Left ventricle myocardium inferior (tissue), 1 donor: ENCODE measurements at regions not wholly inside any gene's neighbourhood (a gene's known extent, or its start where the extent isn't known, plus 50 kb on each side); places are given as distances from the start of the nearest gene placed in this dataset.

Source experiments
- DNase-seq: peaks from one replicate; pipeline ENCODE4 v3.0.0-alpha.2; 2020
- H3K27ac ChIP-seq: fragments of 200-600 bp; replicated peaks from 2 replicates; pipeline ENCODE4 v1.8.0; 2021
- H3K27me3 ChIP-seq: fragments of 200-600 bp; 2 replicates; pipeline ENCODE4 v1.8.0; 2021; ENCODE audit warnings: low read depth
- H3K36me3 ChIP-seq: fragments of 200-600 bp; 2 replicates; pipeline ENCODE4 v1.8.0; 2021
- H3K4me1 ChIP-seq: fragments of 200-600 bp; 2 replicates; pipeline ENCODE4 v1.8.0; 2021
- H3K4me3 ChIP-seq: fragments of 200-600 bp; 2 replicates; pipeline ENCODE4 v1.8.0; 2021; ENCODE audit warnings: mild to moderate bottlenecking, moderate library complexity
- H3K9me3 ChIP-seq: fragments of 200-600 bp; replicated peaks from 2 replicates; pipeline ENCODE4 v1.8.0; 2021
- intact Hi-C: fragments of 100-400 bp; cut with micrococcal nuclease; formaldehyde crosslinking; loops from one replicate; pipeline ENCODE4 v1.11.0; 2022
- TF ChIP-seq, protein P1 (sequence below): fragments of 200-600 bp; IDR thresholded peaks from 2 replicates; pipeline ENCODE4 v1.8.0; 2021; ENCODE audit warnings: antibody characterized with exemption, mild to moderate bottlenecking, borderline replicate concordance
- donor health status: DM: no; HTN: yes; CAD: no; lungs with severe emphysema.

DNA sequence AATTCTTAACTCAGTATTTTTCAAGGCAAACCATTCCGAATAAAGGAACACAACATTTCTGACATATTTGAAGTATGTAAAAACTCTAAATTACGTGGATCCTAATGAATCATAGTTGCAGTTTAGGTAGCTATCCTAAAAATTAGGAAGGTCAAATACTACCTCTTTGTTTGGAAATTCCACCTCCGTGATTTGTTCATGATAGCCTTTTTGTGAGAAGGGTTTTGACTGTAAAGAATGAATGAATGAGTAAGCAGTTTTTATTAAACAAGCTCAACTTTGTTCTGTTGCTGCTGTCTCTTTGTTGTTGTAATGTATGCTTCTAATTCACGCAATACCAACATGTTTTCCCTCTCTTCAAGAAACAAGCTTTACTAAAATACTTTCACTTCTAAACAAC is 840.4 kb downstream of the USP25 start:
- Histone ChIP-seq H3K27me3 (no peaks in the 10 kb centered on the region), H3K4me3 (no peak overlapping the region), H3K9me3 (no peaks in the 10 kb centered on the region), H3K27ac (no peak overlapping the region), H3K4me1 (peaks cover 28% of the 10 kb centered on the region), H3K36me3 (no peaks in the 10 kb centered on the region)
- intact Hi-C loops, result no loop called here
- TF ChIP-seq, protein P1, sequence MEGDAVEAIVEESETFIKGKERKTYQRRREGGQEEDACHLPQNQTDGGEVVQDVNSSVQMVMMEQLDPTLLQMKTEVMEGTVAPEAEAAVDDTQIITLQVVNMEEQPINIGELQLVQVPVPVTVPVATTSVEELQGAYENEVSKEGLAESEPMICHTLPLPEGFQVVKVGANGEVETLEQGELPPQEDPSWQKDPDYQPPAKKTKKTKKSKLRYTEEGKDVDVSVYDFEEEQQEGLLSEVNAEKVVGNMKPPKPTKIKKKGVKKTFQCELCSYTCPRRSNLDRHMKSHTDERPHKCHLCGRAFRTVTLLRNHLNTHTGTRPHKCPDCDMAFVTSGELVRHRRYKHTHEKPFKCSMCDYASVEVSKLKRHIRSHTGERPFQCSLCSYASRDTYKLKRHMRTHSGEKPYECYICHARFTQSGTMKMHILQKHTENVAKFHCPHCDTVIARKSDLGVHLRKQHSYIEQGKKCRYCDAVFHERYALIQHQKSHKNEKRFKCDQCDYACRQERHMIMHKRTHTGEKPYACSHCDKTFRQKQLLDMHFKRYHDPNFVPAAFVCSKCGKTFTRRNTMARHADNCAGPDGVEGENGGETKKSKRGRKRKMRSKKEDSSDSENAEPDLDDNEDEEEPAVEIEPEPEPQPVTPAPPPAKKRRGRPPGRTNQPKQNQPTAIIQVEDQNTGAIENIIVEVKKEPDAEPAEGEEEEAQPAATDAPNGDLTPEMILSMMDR, result no peak
- no peak for DNase-seq

DNA sequence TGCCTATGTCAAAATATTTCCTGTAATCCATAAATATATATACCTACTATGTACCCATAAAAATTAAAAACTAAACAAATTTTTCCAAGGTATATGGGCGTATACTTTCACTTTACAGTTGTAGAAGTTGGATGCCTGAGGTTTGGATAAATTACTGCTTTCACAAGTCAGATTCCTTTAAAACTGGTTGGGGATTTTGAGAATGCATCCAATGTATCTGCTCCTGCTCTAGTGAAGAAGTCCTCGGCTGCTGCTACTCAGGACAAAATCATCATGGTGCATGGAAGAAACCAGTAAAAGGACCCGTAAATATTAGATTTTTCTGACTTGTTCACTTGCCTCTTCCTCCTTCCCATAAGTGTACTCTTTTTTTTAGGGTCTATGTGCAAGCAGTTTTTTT is 841.1 kb downstream of the USP25 start:
- no peak overlapping the region for H3K27ac ChIP-seq
- no peak overlapping the region for H3K4me3 ChIP-seq

DNA sequence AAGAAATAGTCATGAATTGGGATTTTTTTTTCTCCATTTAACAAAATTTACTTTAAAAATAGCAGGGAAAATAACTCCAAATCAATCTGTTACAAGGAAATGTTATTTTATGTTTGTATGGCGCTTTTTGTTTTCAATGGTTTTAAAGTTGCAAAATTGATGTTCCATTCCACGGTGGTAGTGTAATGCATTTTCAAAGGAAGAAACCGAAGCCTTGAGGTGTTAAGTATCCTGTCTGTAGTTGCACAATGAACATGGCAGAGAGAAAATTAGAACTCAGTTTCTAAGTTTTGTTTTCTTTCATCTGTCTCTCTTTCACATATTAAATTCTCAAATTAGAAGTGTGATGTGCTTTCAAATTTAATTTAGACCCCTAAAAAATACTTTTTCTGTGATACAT is 841.8 kb downstream of the USP25 start:
- no peaks in the 10 kb centered on the region for H3K27me3 ChIP-seq

More for the DNA sequence above, 841.1 kb downstream of the USP25 start:
- peaks cover 28% of the 10 kb centered on the region for H3K4me1 ChIP-seq
- TF ChIP-seq, protein P1, result no peak
- no peak for DNase-seq
- no peaks in the 10 kb centered on the region for H3K27me3 ChIP-seq
- no peaks in the 10 kb centered on the region for H3K36me3 ChIP-seq
- intact Hi-C loops, result no loop called here
- no peaks in the 10 kb centered on the region for H3K9me3 ChIP-seq

DNA sequence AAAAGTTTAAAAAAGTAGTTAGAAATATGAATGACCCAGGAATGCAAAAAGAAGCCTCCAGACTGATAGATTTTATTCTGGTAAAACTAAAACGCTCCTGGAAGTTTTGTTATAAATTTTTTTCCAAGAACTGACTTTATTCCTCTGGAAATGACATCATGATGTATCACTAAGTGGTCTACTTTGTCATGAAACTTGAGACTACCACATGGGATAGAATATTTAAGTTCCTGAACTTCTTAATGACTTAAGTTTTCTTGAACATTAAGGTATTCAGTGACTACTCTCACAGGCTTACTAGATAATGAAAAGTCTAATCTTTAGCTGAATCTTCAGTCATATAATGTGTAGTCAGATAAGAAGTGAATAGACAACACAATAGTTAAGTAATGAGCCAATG is 842.2 kb downstream of the USP25 start:
- no peak overlapping the region for H3K27ac ChIP-seq
- no peak overlapping the region for H3K4me3 ChIP-seq
- H3K4me1 ChIP-seq, result peaks cover 28% of the 10 kb centered on the region
- TF ChIP-seq, protein P1, result no peak
- intact Hi-C loops, result no loop called here
- DNase-seq, result no peak
- H3K27me3 ChIP-seq, result no peaks in the 10 kb centered on the region
- H3K36me3 ChIP-seq, result no peaks in the 10 kb centered on the region
- no peaks in the 10 kb centered on the region for H3K9me3 ChIP-seq

More for the DNA sequence above, 841.8 kb downstream of the USP25 start:
- H3K4me3 ChIP-seq, result no peak overlapping the region
- H3K27ac ChIP-seq, result no peak overlapping the region
- H3K9me3 ChIP-seq, result no peaks in the 10 kb centered on the region
- no peaks in the 10 kb centered on the region for H3K36me3 ChIP-seq
- TF ChIP-seq, protein P1, result no peak
- DNase-seq, result no peak
- peaks cover 28% of the 10 kb centered on the region for H3K4me1 ChIP-seq
- intact Hi-C loops, result no loop called here

- intact Hi-C loops, result no loop called here
- Histone ChIP-seq H3K4me3 (no peak overlapping the region), H3K27ac (no peak overlapping the region), H3K4me1 (peaks cover 26% of the 10 kb centered on the region), H3K36me3 (no peaks in the 10 kb centered on the region), H3K9me3 (no peaks in the 10 kb centered on the region), H3K27me3 (no peaks in the 10 kb centered on the region)
- TF ChIP-seq, protein P1, result no peak
- DNase-seq, result no peak
Observed at GRCh38 chr21:16573578-16573977, 843.8 kb downstream of the USP25 start.

GRCh38 chr21:16577975-16578374 is 848.2 kb downstream of the USP25 start:
- no peak for DNase-seq
- TF ChIP-seq, protein P1, result no peak
- H3K4me1 ChIP-seq, result peaks cover 42% of the 10 kb centered on the region
- intact Hi-C loops, result no loop called here
- H3K36me3 ChIP-seq, result no peaks in the 10 kb centered on the region
- no peaks in the 10 kb centered on the region for H3K9me3 ChIP-seq
- H3K4me3 ChIP-seq, result no peak overlapping the region
- H3K27me3 ChIP-seq, result no peaks in the 10 kb centered on the region
- no peak overlapping the region for H3K27ac ChIP-seq
